HepG2 (cell line): ENCODE measurements at regions not wholly inside any gene's neighbourhood (a gene's known extent, or its start where the extent isn't known, plus 50 kb on each side); places are given as distances from the start of the nearest gene placed in this dataset.

ENCODE experiments used
- ATAC-seq: fragments of 200-7000 bp; cut with Tn5 transposase; 3 replicates; pipeline ENCODE4 v1.9.1; 2020; ENCODE audit warnings: mild to moderate bottlenecking, moderate library complexity
- BruUV-seq: library from RNA; stranded (reverse); fragments of 400-500 nt; replicated peaks from 2 replicates; lab custom pipeline; 2021; lab: Mats Ljungman, UMichigan
- CTCF ChIA-PET: fragments of 300-600 bp; formaldehyde crosslinking; extraction: SDS; loops from one replicate; lab custom pipeline; 2021; ENCODE audit warnings: low total read pairs, inconsistent platforms, low intra/inter-chr PET ratio; lab: Yijun Ruan, JAX
- POLR2A ChIA-PET: fragments of 350-600 bp; sonication (Branson Sonifier 250); formaldehyde crosslinking; loops from one replicate; lab custom pipeline; 2020; ENCODE audit warnings: antibody characterized with exemption, inconsistent platforms; lab: Yijun Ruan, JAX
- DNase-seq: peaks from one replicate; pipeline ENCODE4 v3.0.0-alpha.2; 2015; ENCODE audit warnings: low spot score
- FAIRE-seq: peaks from 3 replicates; lab custom pipeline; 2011; peaks lifted over from hg19 to GRCh38; lab: Jason Lieb, UNC
- H2AFZ ChIP-seq: one replicate; pipeline ENCODE4 v1.6.1; 2011; ENCODE audit warnings: low read length, inconsistent platforms
- H3K27ac ChIP-seq: fragments of 300-600 bp; 3 replicates; pipeline ENCODE4 v1.8.0; 2011; ENCODE audit warnings: mixed run types, mild to moderate bottlenecking, mixed read lengths, low read length, inconsistent platforms; ENCODE audit not compliant: insufficient read depth; ENCODE audit errors: extremely low read length
- H3K27me3 ChIP-seq, 2 experiments: fragments of 200-600 bp in 1 of 2; 2 replicates in 1 of 2; 3 replicates in 1 of 2; pipeline versions ENCODE4 v1.6.0 to v1.8.0; 2011; ENCODE audit warnings: low read length in 2 of 2, mild to moderate bottlenecking in 2 of 2, moderate library complexity in 2 of 2, inconsistent platforms in 1 of 2; ENCODE audit not compliant: insufficient read depth in 2 of 2, control insufficient read depth in 1 of 2
- H3K36me3 ChIP-seq, 2 experiments: fragments of 200-600 bp in 1 of 2; replicated peaks in 1 of 2; 2 replicates in 1 of 2; 3 replicates in 1 of 2; pipeline versions ENCODE4 v1.5.1 to v1.8.0; 2011; ENCODE audit warnings: low read length in 2 of 2, inconsistent platforms in 1 of 2; ENCODE audit not compliant: insufficient read depth in 2 of 2, control insufficient read depth in 1 of 2
- H3K4me1 ChIP-seq: 2 replicates; pipeline ENCODE4 v1.5.1; 2012; ENCODE audit warnings: low read length, inconsistent platforms; ENCODE audit not compliant: insufficient read depth
- H3K4me2 ChIP-seq: 2 replicates; pipeline ENCODE4 v1.6.0; 2011; ENCODE audit warnings: low read depth, low read length, inconsistent platforms
- H3K4me3 ChIP-seq, 3 experiments: fragments of 200-600 bp in 1 of 3; sonication (generic), shearing (Covaris generic) in 1 of 3; replicated peaks in 1 of 3; 2 replicates each; pipeline ENCODE4 v1.5.1; 2011 to 2016; ENCODE audit warnings: low read length in 3 of 3, inconsistent platforms in 2 of 3, low read depth in 2 of 3, mild to moderate bottlenecking in 2 of 3, control low read depth in 1 of 3, mixed read lengths in 1 of 3; ENCODE audit not compliant: insufficient read depth in 1 of 3
- H3K79me2 ChIP-seq: one replicate; pipeline ENCODE4 v1.6.1; 2011; ENCODE audit warnings: low read length, inconsistent platforms; ENCODE audit not compliant: insufficient read depth
- H3K9ac ChIP-seq: 2 replicates; pipeline ENCODE4 v1.6.0; 2011; ENCODE audit warnings: mild to moderate bottlenecking, low read depth, low read length, inconsistent platforms; ENCODE audit not compliant: insufficient read depth
- H3K9me3 ChIP-seq: 2 replicates; pipeline ENCODE4 v1.5.1; 2012; ENCODE audit warnings: mild to moderate bottlenecking, low read length
- H4K20me1 ChIP-seq: 2 replicates; pipeline ENCODE4 v1.6.0; 2011; ENCODE audit warnings: inconsistent platforms, mild to moderate bottlenecking, low read length, moderate library complexity; ENCODE audit not compliant: insufficient read depth
- ELF1 ChIP-seq: sonication (generic); formaldehyde crosslinking; IDR thresholded peaks from 2 replicates; pipeline ENCODE4 v1.4.0; 2020; ENCODE audit warnings: missing genetic modification reagents
- HHEX ChIP-seq: IDR thresholded peaks from 2 replicates; pipeline ENCODE4 v1.6.1; 2016; ENCODE audit warnings: control low read depth
- HNF4G ChIP-seq, 2 experiments: sonication (generic) in 1 of 2; formaldehyde crosslinking in 1 of 2; IDR thresholded peaks; 2 replicates each; pipeline versions ENCODE4 v1.4.0 to v1.6.1; 2011 to 2020; ENCODE audit warnings: borderline replicate concordance in 2 of 2, low read depth in 2 of 2, mild to moderate bottlenecking in 2 of 2, low read length in 1 of 2, missing genetic modification reagents in 1 of 2, moderate library complexity in 1 of 2
- HOXA7 ChIP-seq: sonication (generic); formaldehyde crosslinking; IDR thresholded peaks from 2 replicates; pipeline ENCODE4 v1.8.1; 2022; ENCODE audit warnings: mild to moderate bottlenecking, missing genetic modification reagents, moderate library complexity
- MIER2 ChIP-seq: IDR thresholded peaks from 2 replicates; pipeline ENCODE4 v1.6.1; 2016; ENCODE audit warnings: missing biosample characterization, missing genetic modification reagents
- MTF2 ChIP-seq: sonication (generic); formaldehyde crosslinking; IDR thresholded peaks from 2 replicates; pipeline ENCODE4 v1.5.0; 2020; ENCODE audit warnings: missing genetic modification reagents, borderline replicate concordance
- NONO ChIP-seq, 2 experiments: fragments of 450-650 bp in 1 of 2; sonication (generic) in 1 of 2; formaldehyde crosslinking in 1 of 2; IDR thresholded peaks in 1 of 2; conservative IDR thresholded peaks in 1 of 2; 2 replicates each; pipeline versions ENCODE4 v1.6.1 to v1.8.0; 2017 to 2022; ENCODE audit warnings: mild to moderate bottlenecking in 1 of 2, missing genetic modification reagents in 1 of 2, moderate library complexity in 1 of 2
- POLR2AphosphoS5 ChIP-seq: IDR thresholded peaks from 2 replicates; pipeline ENCODE4 v1.6.1; 2012; ENCODE audit warnings: low read depth, low read length
- RNF2 ChIP-seq: fragments of 450-650 bp; conservative IDR thresholded peaks from 2 replicates; pipeline ENCODE4 v1.6.1; 2016; ENCODE audit warnings: low read depth
- SP2 ChIP-seq: sonication (generic); formaldehyde crosslinking; IDR thresholded peaks from 2 replicates; pipeline ENCODE4 v1.5.1; 2020; ENCODE audit warnings: mild to moderate bottlenecking, missing genetic modification reagents
- YEATS2 ChIP-seq: sonication (generic); formaldehyde crosslinking; IDR thresholded peaks from 2 replicates; pipeline ENCODE4 v1.4.0; 2020; ENCODE audit warnings: missing genetic modification reagents, borderline replicate concordance
- ZNF577 ChIP-seq: sonication (generic); formaldehyde crosslinking; IDR thresholded peaks from 2 replicates; pipeline ENCODE4 v1.4.0; 2020; ENCODE audit warnings: mild to moderate bottlenecking, low read depth, missing genetic modification reagents, borderline replicate concordance
- ZNF891 ChIP-seq: sonication (generic); formaldehyde crosslinking; IDR thresholded peaks from 2 replicates; pipeline ENCODE4 v1.5.0; 2020; ENCODE audit warnings: mild to moderate bottlenecking, missing genetic modification reagents
- WGBS: methylation state at CpG from one replicate; pipeline ENCODE4 v1.1.6; 2017; ENCODE audit warnings: low lambda C conversion rate; 5-methylcytosine and 5-hydroxymethylcytosine counted together
- in situ Hi-C: cut with HindIII; loops from 2 replicates; pipeline ENCODE4 v1.10.0; 2017; ENCODE audit warnings: low pct_unique_long_range_greater_than_20kb; ENCODE audit not compliant: extremely low pct_ligation_motif_present
- intact Hi-C: fragments of 100-400 bp; cut with micrococcal nuclease; formaldehyde crosslinking; loops from one replicate; pipeline ENCODE4 v1.10.0; 2022; ENCODE audit not compliant: unreplicated experiment
- TF ChIP-seq, protein P1 (sequence below): IDR thresholded peaks from 2 replicates; pipeline ENCODE4 v1.6.1; 2018; ENCODE audit warnings: missing genetic modification reagents
- TF ChIP-seq, protein P2 (sequence below), 2 experiments: sonication (generic) in 1 of 2; formaldehyde crosslinking in 1 of 2; IDR thresholded peaks; 2 replicates each; pipeline versions ENCODE4 v1.4.0 to v1.6.1; 2018 to 2020; ENCODE audit warnings: missing genetic modification reagents in 2 of 2, borderline replicate concordance in 1 of 2, low read depth in 1 of 2, mild to moderate bottlenecking in 1 of 2, missing biosample characterization in 1 of 2

DNA sequence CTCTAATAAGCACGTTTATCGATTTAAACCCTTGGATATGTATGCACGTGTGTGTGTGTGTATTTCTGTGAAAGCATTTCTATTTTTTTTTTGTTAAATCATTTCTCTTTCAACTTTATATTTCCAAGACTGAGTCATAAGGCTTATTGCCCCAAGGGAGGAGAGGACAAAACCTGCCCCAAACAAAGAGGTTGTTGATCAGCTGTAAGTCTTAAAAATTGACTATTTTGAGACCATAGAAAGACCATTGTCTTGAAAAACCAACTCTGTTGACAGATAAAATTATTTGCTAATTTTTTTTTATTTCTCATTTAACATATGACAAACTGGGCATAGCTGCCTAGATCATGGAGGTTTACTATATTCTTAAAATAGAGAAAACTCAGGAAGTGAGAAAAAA lies 222.4 kb downstream of the FMR1NB start:
- no peak for FAIRE-seq
- Histone ChIP-seq H3K4me1 (no peaks in the 10 kb centered on the region), H4K20me1 (no peaks in the 10 kb centered on the region), H3K27ac (no peak overlapping the region), H3K36me3 (no peaks in the 10 kb centered on the region), H3K4me2 (no peak overlapping the region), H3K79me2 (no peaks in the 10 kb centered on the region), H3K9ac (no peak overlapping the region), H3K27me3 (no peaks in the 10 kb centered on the region; a peak in 1 of 5 replicates), H3K9me3 (no peaks in the 10 kb centered on the region), H2AFZ (no peak overlapping the region), H3K4me3 (no peak overlapping the region)
- ChIA-PET CTCF (no interaction called here), POLR2A (no interaction called here)
- TF ChIP-seq ZNF891 (CRISPR knock-in tag) (no peak), HOXA7 (CRISPR knock-in tag) (no peak), MIER2 (no peak)
- TF ChIP-seq, protein P1, sequence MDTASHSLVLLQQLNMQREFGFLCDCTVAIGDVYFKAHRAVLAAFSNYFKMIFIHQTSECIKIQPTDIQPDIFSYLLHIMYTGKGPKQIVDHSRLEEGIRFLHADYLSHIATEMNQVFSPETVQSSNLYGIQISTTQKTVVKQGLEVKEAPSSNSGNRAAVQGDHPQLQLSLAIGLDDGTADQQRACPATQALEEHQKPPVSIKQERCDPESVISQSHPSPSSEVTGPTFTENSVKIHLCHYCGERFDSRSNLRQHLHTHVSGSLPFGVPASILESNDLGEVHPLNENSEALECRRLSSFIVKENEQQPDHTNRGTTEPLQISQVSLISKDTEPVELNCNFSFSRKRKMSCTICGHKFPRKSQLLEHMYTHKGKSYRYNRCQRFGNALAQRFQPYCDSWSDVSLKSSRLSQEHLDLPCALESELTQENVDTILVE, result no peak
- TF ChIP-seq, protein P2, sequence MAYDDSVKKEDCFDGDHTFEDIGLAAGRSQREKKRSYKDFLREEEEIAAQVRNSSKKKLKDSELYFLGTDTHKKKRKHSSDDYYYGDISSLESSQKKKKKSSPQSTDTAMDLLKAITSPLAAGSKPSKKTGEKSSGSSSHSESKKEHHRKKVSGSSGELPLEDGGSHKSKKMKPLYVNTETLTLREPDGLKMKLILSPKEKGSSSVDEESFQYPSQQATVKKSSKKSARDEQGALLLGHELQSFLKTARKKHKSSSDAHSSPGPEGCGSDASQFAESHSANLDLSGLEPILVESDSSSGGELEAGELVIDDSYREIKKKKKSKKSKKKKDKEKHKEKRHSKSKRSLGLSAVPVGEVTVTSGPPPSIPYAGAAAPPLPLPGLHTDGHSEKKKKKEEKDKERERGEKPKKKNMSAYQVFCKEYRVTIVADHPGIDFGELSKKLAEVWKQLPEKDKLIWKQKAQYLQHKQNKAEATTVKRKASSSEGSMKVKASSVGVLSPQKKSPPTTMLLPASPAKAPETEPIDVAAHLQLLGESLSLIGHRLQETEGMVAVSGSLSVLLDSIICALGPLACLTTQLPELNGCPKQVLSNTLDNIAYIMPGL (CRISPR knock-in tag; IDR thresholded peaks at IDR 0.05; ENCODE audit: borderline replicate concordance in 1 of 2, low read depth in 1 of 2), result no peak
- in situ Hi-C loops (no loop called here), intact Hi-C loops (no loop called here)
- BruUV-seq, result no TSS peak
- no peak for DNase-seq
- no peak for ATAC-seq
- 0% methylated on average over 3 of the region's 3 CpGs for whole genome bisulfite sequencing

DNA sequence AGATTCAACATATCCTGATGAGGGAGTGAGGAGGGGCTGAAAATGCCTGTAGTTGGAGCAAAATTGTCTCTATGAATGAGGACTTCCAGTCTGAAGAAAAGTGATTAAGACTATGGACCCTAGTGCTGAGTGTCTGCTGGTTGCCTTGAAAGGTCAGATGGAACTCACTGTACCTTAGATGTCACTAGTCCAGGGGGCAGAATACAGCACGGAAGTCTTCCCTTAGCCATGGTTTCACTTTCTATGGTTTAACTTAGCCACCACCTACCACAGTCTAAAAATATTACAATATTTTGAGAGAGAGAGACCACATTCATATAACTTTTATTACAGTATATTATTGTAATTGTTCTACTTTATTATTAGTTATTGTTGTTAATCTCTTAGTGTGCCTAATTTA lies 223.1 kb downstream of the FMR1NB start:
- FAIRE-seq, result no peak
- no peaks in the 10 kb centered on the region for H3K4me1 ChIP-seq
- no CpG with 5 or more reads among the region's 1 CpG for WGBS
- in situ Hi-C loops, result no loop called here
- H3K79me2 ChIP-seq, result no peaks in the 10 kb centered on the region
- BruUV-seq, result no TSS peak
- intact Hi-C loops, result no loop called here
- no peaks in the 10 kb centered on the region for H3K36me3 ChIP-seq
- ChIA-PET POLR2A (no interaction called here), CTCF (no interaction called here)
- H3K9me3 ChIP-seq, result no peaks in the 10 kb centered on the region
- H3K9ac ChIP-seq, result no peak overlapping the region
- H2AFZ ChIP-seq, result no peak overlapping the region
- no peaks in the 10 kb centered on the region for H4K20me1 ChIP-seq
- DNase-seq, result no peak
- no peak overlapping the region for H3K4me2 ChIP-seq
- no peaks in the 10 kb centered on the region; a peak in 1 of 5 replicates for H3K27me3 ChIP-seq
- ATAC-seq, result no peak
- H3K4me3 ChIP-seq, result no peak overlapping the region
- H3K27ac ChIP-seq, result no peak overlapping the region
- TF ChIP-seq POLR2AphosphoS5 (no peak), RNF2 (no peak), ELF1 (CRISPR knock-in tag) (no peak), NONO (IDR thresholded peaks at IDR 0.05) (no peak), NONO (CRISPR knock-in tag; conservative IDR thresholded peaks at IDR 0.05) (no peak), ZNF577 (CRISPR knock-in tag) (no peak), HNF4G (IDR thresholded peaks at IDR 0.05; ENCODE audit: borderline replicate concordance, low read depth, low read length) (no peak), HNF4G (CRISPR knock-in tag; IDR thresholded peaks at IDR 0.05; ENCODE audit: borderline replicate concordance, low read depth) (no peak), HHEX (CRISPR knock-in tag) (no peak), YEATS2 (no peak), SP2 (CRISPR knock-in tag) (no peak), MTF2 (no peak)
